ENCODE measurements at regions not wholly inside any gene's neighbourhood (a gene's known extent, or its start where the extent isn't known, plus 50 kb on each side); places are given as distances from the start of the nearest gene placed in this dataset.

DNA sequence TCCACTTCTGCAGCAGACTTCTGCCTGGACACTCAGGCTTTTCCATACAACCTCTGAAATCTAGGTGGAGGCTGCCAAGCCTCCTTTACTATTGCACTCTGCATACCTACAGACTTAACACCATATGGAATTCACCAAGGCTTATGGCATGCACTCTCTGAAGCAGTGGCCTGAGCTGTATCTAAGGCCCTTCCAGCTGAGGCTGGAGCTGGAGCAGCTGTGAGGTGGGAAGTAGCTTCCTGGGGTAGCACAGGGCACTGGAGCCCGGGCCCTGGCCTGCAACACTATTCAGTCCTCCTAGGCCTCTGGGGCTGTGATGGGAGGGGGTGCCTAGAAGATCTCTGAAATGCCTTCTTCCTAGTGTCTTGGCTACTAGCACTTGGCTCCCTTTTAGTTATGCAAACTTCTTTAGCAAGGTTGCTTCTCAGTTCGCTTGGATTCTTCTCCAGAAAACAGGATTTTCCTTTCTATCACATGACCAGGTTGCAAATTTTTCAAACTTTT is 186.6 kb upstream of the RORA start:
- intact Hi-C loops (cut with micrococcal nuclease) = no loop called here

DNA sequence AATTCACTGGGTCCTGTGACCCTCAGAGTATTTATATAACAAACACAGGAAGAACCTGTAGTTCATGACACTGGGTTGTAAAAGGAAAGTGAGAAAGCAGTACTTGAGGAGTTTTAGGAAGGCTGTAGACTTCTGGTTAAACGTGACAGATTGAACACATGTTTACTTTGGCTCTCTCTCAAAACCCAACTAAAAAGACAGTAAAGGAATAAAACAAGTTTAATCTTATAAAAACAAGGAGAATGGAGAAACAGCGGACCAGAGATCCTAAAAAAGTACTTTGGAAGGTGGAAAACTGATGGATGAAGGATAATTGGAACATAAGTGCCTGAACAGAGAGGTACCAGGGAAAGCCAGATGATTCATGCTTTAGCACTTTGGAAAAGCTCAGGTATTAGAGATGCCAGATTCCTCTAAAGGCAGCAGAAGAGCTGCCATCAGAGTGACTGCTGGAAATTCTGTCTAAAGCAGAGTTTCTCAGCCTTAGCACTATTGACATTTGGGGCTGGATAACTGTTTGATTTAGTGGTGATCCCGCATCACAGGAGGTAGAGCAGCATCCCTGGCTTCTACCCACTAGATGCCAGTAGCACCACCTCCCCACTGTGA is 182.9 kb upstream of the RORA start:
- intact Hi-C loops (cut with micrococcal nuclease) = no loop called here

DNA sequence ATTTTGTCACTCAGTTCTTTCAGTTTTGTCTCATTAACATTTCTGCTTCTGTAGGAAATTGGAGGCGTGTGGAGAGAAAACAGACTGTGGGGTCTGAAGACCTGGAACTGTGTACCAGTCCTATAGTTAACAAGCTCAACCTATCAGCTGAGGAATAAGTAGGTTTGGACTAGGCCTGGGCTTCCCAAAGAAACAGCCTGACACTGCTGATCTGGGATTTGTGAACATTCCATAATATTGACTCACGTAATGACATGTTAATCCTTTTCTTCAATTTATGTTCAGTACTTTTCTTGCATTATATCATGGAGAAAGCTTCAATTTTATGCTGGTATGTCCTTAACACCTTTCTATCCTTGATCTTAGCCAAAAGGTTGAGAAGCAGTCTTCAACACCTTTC is 181.6 kb upstream of the RORA start:
- intact Hi-C loops (cut with micrococcal nuclease) = no loop called here

GRCh38 chr15:61404567-61404966 is 175.5 kb upstream of the RORA start:
- intact Hi-C loops (cut with micrococcal nuclease) = no loop called here

- intact Hi-C loops (cut with micrococcal nuclease) = no loop called here
Measured at GRCh38 chr15:61403884-61404283, 174.8 kb upstream of the RORA start.

DNA sequence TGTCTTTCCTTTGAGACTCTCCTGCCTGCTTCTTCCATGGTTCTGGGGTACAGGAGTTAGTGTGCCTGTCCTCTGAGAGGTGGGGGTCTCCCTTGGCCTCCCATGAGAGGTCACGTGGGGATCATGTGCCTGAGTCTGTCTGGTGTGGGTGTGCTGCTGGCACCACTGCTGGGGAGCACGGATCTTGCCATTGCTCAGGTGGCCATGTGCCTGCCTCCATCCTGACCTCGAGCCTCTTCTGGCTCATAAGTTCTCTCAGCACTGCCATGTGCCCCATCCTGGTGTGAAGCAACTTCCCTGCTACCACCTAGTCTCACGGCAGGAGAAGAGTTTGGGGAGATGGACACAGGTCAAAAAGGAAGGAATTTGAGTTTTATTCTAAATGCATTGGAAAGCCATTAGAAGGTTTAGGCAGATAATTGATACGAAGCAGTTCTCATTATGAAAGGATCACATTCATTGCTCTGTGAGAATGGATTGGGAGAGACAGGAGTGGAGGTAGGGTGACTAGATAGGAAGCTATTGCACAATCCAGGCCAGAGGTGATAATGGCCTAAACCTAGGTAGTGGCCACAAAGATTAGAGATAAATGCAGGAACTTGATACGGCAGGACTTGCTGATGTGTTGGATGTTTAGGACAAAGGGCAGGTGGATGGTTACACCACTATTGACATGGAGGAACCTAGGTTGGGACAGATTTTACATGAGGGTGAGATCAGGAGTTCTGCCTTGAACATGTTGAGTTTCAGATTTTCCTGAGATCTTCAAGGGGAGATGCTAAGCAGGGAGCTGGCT is 173.0 kb upstream of the RORA start:
- intact Hi-C loops (cut with micrococcal nuclease) = no loop called here

- intact Hi-C loops (cut with micrococcal nuclease) = no loop called here
Measured at GRCh38 chr15:61398310-61398709, 169.2 kb upstream of the RORA start.

DNA sequence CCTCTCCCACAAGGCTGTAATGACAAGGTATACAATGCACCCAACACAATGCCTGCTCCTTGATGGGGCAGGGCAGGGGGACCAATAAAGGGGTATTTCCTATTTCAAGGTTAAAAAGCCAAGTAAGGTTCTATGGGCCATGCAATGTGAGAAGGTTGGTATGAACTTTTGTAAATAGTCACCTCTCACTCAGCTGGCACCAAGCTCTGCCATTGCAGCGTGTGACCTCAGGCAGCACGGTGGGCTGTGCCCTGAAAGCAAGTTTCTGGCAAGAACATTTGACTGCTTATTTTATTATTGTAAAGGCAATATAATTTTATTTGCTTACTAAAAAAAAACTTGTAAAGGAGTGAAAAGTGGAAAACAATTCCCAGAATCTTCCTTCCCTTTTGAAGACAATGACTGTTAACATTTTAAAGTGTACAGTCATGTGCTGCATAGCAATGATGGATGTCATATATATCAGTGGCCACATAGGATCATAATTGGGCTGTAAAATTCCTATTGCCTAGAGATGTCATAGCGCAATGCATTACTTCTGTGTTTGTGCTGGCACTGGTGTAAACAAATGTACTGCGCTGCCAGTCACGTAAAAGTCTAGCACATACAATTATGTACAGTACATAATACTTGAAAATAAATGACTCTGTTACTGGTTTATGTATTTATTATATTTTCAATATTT is 167.3 kb upstream of the RORA start:
- intact Hi-C loops (cut with micrococcal nuclease) = no loop called here

DNA sequence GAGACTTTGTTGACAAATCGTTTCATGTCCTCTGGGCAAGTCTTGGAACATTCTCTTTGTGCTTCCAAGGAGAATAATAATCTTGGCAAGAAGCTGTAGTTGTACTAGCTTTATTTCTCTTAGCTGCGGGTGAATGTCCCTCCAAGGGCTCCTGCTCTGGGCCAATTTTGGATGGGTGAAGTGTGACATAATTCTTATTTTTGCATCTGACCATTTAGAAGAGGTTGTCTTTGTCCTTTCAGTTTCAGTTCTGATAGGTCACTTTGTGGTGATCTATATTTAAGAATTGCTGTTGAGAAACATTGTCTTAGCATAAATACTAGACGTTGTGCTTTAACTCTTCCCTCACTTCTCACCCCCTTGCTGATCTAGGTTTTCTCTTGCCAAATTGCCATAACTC is 164.8 kb upstream of the RORA start:
- intact Hi-C loops (cut with micrococcal nuclease) = no loop called here

- intact Hi-C loops (cut with micrococcal nuclease) = no loop called here
Measured at GRCh38 chr15:61393524-61393923, 164.4 kb upstream of the RORA start.

- intact Hi-C loops (cut with micrococcal nuclease) = no loop called here
Measured at GRCh38 chr15:61390138-61390537, 161.0 kb upstream of the RORA start.

DNA sequence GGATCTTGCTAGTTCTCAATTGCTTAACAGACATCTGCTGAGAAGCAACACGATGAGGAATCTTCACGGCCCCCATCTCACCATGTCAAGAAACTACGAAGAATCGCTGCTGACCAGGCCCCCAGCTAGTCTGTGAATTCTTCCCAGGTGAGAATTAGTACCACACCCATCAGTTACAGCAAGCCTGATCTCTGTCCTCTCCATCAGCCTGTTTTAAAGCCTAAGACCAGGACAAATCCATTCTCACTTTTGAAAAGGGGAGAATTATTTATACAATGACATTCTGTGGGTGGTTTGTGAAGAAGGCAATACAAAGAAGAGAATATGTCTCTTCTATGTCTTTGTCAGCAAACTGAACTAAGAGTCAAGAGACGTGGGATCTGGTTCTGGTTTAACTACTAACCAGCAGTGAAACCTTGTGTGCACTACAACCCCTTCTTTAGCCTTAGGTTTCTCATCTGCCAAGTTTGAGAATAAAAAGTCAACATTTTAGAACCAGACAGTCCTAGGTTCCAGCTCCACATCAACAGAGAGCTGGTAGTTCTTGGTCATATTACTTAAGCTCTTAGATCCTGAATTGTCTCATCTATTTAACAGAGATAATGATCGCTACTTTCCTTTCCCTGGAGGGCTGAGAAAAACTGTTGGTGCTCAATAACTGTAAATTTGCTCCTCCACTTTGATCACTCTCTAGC is 160.4 kb upstream of the RORA start:
- intact Hi-C loops (cut with micrococcal nuclease) = no loop called here

- intact Hi-C loops (cut with micrococcal nuclease) = no loop called here
Measured at GRCh38 chr15:61387675-61388074, 158.6 kb upstream of the RORA start.

GRCh38 chr15:61383421-61383820 is 154.3 kb upstream of the RORA start:
- intact Hi-C loops (cut with micrococcal nuclease) = no loop called here

DNA sequence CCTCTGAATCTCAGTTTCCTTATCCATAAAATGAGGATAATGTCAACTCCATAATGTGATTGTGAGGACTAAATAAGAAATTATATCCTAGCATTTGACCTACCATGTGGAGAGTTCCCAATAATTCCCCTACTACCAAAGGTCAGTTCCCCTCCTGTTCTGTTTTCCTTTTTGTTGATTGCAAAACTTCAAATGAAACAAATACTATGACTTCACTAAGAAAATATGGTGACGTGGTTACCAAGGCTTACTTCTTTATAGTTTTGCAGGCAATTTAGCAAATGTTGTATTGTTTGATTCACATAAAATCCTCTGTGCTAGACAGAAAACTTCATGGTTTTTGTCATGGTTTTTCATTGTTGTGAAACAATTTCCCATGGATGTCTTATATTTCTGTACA is 153.8 kb upstream of the RORA start:
- intact Hi-C loops (cut with micrococcal nuclease) = no loop called here

DNA sequence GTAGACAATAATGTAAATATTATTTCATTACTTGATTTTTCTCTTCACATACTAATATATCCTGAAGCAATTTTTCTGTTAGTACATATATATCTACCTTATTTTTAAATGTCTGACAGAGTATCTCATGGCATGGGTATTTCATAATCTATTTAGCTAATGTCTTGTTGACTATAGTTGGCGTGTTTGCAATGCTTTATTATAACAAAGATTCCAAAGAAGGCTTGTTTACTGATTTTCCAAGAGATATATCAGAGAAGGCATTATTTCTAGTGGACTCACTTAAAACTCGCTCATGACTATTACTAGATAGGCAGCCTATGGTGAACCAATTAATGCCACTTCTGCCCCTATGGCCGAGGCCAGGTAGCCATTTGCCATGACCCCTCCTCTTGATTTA is 152.4 kb upstream of the RORA start:
- intact Hi-C loops (cut with micrococcal nuclease) = no loop called here

DNA sequence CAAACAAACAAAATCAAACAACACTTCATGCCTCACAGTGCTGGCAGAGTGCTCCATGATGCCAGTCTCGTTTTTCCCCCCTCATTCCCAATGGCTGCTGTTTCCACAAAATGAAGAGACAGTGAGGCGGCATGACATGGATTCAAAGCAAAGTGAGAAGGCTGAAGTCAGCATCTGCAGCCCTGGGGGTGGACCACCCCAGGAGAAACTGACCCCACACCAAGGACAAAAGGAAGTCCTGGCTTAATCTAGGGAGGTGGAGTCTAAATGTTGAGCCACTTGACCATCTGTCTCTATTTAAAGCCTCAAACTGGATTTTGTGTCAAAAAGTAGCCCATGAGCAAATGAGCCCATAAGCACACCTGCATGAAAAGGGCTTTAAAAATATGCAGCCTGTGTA is 151.2 kb upstream of the RORA start:
- intact Hi-C loops (cut with micrococcal nuclease) = no loop called here

DNA sequence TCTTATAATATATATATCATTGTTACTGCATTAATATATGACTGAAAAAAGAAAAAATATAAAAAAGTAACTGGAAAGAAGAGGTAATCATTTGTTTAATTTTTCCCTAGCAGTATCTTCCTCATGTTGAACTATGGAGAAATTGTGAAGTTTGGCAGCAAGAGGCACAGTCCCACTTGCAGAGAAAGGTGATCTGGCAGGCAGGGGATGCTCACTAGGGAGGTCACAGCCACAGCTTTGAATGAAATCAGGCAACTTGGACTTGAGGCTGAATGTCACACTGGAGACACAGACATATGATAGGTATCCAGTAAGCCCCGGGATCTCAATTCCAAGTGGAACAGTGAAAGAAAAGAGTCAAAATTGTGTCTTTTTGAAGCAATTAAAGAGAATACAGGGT is 149.9 kb upstream of the RORA start:
- intact Hi-C loops (cut with micrococcal nuclease) = no loop called here

DNA sequence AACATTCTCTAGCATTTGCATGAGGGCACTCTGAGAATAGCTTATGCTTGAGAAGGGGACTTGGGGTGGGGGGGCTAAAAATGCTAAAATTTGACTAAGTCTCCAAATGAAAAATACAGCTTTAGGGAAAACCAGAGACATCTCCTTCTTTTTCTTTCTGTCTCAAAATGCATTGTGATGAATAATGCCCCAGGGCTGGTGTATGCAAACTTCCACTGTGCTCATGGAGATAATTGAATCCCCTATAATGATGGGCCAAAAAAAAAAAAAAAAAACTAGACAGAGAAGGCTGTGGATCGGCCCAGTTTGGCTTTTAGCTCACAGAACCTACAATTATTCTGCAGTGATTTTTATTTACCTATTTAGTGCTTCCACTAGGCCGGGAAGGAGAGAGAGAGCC is 147.9 kb upstream of the RORA start:
- intact Hi-C loops (cut with micrococcal nuclease) = no loop called here

DNA sequence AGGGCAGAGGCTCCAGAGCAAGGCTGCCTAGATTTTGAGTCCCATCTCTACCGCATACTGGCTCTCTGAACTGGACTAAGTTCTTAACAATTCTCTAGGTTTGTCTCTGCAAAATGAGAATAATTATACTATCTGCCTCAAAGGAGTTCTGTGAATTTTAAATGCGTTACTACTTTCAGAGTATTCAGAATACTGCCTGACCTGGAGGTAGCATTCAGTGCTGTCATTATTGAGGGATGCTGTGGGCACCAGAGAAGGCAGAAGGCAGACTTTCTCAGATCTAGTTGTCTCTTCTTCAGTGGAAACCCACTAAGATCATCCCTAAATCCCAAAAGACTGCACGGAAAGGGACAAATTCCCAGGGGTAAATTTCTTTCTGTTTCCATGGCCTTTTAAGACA is 147.4 kb upstream of the RORA start:
- intact Hi-C loops (cut with micrococcal nuclease) = no loop called here

- intact Hi-C loops (cut with micrococcal nuclease) = no loop called here
Measured at GRCh38 chr15:61374848-61375247, 145.7 kb upstream of the RORA start.

- intact Hi-C loops (cut with micrococcal nuclease) = no loop called here
Measured at GRCh38 chr15:61367953-61368352, 138.9 kb upstream of the RORA start.
